HCT116 (cell line): ENCODE measurements at regions not wholly inside any gene's neighbourhood (a gene's known extent, or its start where the extent isn't known, plus 50 kb on each side); places are given as distances from the start of the nearest gene placed in this dataset.

Experiments
- CBX3 ChIP-seq: IDR thresholded peaks from 2 replicates; pipeline ENCODE4 v1.6.1; 2012; ENCODE audit warnings: low read depth
- CEBPB ChIP-seq: IDR thresholded peaks from 2 replicates; pipeline ENCODE4 v1.6.1; 2012; ENCODE audit warnings: low read depth
- EZH2 ChIP-seq: fragments of 200-600 bp; sonication (generic); IDR thresholded peaks from 2 replicates; pipeline ENCODE4 v1.6.1; 2017; ENCODE audit warnings: antibody characterized with exemption, mixed run types
- EZH2phosphoT487 ChIP-seq: fragments of 200-600 bp; IDR thresholded peaks from 2 replicates; pipeline ENCODE4 v1.6.1; 2018; ENCODE audit warnings: antibody characterized with exemption, borderline replicate concordance
- FOSL1 ChIP-seq: IDR thresholded peaks from 2 replicates; pipeline ENCODE4 v1.6.1; 2012; ENCODE audit warnings: low read depth
- POLR2A ChIP-seq: IDR thresholded peaks from 2 replicates; pipeline ENCODE4 v1.7.0; 2011; ENCODE audit warnings: borderline replicate concordance; ENCODE audit not compliant: insufficient read depth, insufficient read length; ENCODE audit errors: extremely low read depth
- RAD21 ChIP-seq: IDR thresholded peaks from 2 replicates; pipeline ENCODE4 v1.6.1; 2012; ENCODE audit warnings: low read depth, mild to moderate bottlenecking
- SRF ChIP-seq: IDR thresholded peaks from 2 replicates; pipeline ENCODE4 v1.6.1; 2012; ENCODE audit warnings: low read depth
- TCF7L2 ChIP-seq: IDR thresholded peaks from 2 replicates; pipeline ENCODE4 v1.7.0; 2011; ENCODE audit warnings: borderline replicate concordance, inconsistent platforms; ENCODE audit not compliant: insufficient read depth, insufficient read length; ENCODE audit errors: extremely low read depth
- ZFX ChIP-seq: fragments of 450-650 bp; IDR thresholded peaks from 2 replicates; pipeline ENCODE4 v1.6.1; 2017
- TF ChIP-seq, protein P1 (sequence below), 3 experiments: fragments of 200-600 bp in 1 of 3; sonication (generic) in 1 of 3; IDR thresholded peaks in 2 of 3; conservative IDR thresholded peaks in 1 of 3; 2 replicates each; pipeline ENCODE4 v1.5.1; 2012 to 2017; ENCODE audit warnings: low read depth in 2 of 3, low read length in 2 of 3, antibody characterized with exemption in 1 of 3, borderline replicate concordance in 1 of 3, control low read depth in 1 of 3, mild to moderate bottlenecking in 1 of 3, mixed read lengths in 1 of 3, mixed run types in 1 of 3, moderate library complexity in 1 of 3; ENCODE audit not compliant: insufficient read depth in 1 of 3
- TF ChIP-seq, protein P2 (sequence below): IDR thresholded peaks from 2 replicates; pipeline ENCODE4 v1.6.1; 2011; ENCODE audit warnings: mild to moderate bottlenecking, low read length, moderate library complexity; ENCODE audit not compliant: insufficient replicate concordance; ENCODE audit errors: extremely low read depth
- TF ChIP-seq, protein P3 (sequence below): IDR thresholded peaks from 2 replicates; pipeline ENCODE4 v1.6.1; 2012
- TF ChIP-seq, protein P4 (sequence below): IDR thresholded peaks from 2 replicates; pipeline ENCODE4 v1.6.1; 2012; ENCODE audit warnings: low read depth

DNA sequence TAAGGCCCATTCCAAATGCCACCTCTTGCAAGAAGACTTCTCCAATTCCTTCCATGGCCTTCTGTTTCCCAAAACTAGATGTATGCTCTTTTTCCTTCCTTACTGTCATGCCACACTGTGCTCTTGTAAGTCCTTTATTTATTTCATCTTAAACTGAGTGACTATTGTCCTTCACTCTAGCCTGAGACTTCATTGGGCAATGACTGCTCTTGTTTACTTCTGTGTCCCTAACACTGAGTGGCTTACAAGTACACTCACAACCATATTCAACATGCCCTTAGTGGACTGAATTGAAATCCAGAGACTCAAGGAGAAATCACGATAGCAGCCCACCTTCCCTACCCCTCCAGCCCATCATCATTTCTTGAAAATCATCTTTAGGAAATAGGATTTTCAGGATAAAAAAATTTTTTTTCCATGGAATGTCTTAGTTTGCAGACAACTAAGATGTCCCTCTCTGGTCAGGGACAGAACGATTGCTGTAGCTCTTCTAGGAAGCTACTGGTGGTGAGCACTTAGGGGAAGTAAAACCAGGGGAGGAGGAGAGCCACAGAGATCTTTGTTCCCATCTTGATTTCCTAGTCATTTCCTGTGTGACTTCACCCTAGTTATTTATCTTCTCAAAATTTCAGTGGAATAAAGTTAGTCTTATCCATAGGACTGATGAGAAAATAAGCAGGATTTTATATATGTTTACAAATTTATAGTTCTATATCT is 80.7 kb downstream of the CYRIA start:
- TF ChIP-seq, protein P1, sequence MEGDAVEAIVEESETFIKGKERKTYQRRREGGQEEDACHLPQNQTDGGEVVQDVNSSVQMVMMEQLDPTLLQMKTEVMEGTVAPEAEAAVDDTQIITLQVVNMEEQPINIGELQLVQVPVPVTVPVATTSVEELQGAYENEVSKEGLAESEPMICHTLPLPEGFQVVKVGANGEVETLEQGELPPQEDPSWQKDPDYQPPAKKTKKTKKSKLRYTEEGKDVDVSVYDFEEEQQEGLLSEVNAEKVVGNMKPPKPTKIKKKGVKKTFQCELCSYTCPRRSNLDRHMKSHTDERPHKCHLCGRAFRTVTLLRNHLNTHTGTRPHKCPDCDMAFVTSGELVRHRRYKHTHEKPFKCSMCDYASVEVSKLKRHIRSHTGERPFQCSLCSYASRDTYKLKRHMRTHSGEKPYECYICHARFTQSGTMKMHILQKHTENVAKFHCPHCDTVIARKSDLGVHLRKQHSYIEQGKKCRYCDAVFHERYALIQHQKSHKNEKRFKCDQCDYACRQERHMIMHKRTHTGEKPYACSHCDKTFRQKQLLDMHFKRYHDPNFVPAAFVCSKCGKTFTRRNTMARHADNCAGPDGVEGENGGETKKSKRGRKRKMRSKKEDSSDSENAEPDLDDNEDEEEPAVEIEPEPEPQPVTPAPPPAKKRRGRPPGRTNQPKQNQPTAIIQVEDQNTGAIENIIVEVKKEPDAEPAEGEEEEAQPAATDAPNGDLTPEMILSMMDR (IDR thresholded peaks at IDR 0.05 in 2 of 3, conservative IDR thresholded peaks at IDR 0.05 in 1 of 3; ENCODE audit: borderline replicate concordance in 1 of 3, insufficient read depth in 1 of 3, low read depth in 2 of 3, low read length in 2 of 3) = no peak
- TF ChIP-seq CEBPB = no peak
- no peak for TF ChIP-seq EZH2phosphoT487
- TF ChIP-seq, protein P2, sequence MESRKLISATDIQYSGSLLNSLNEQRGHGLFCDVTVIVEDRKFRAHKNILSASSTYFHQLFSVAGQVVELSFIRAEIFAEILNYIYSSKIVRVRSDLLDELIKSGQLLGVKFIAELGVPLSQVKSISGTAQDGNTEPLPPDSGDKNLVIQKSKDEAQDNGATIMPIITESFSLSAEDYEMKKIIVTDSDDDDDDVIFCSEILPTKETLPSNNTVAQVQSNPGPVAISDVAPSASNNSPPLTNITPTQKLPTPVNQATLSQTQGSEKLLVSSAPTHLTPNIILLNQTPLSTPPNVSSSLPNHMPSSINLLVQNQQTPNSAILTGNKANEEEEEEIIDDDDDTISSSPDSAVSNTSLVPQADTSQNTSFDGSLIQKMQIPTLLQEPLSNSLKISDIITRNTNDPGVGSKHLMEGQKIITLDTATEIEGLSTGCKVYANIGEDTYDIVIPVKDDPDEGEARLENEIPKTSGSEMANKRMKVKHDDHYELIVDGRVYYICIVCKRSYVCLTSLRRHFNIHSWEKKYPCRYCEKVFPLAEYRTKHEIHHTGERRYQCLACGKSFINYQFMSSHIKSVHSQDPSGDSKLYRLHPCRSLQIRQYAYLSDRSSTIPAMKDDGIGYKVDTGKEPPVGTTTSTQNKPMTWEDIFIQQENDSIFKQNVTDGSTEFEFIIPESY = no peak
- TF ChIP-seq FOSL1 = no peak
- TF ChIP-seq, protein P3, sequence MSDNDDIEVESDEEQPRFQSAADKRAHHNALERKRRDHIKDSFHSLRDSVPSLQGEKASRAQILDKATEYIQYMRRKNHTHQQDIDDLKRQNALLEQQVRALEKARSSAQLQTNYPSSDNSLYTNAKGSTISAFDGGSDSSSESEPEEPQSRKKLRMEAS = no peak
- TF ChIP-seq POLR2A = no peak
- no peak for TF ChIP-seq TCF7L2
- TF ChIP-seq CBX3 = no peak
- TF ChIP-seq ZFX = no peak
- no peak for TF ChIP-seq EZH2
- no peak for TF ChIP-seq SRF
- TF ChIP-seq, protein P4, sequence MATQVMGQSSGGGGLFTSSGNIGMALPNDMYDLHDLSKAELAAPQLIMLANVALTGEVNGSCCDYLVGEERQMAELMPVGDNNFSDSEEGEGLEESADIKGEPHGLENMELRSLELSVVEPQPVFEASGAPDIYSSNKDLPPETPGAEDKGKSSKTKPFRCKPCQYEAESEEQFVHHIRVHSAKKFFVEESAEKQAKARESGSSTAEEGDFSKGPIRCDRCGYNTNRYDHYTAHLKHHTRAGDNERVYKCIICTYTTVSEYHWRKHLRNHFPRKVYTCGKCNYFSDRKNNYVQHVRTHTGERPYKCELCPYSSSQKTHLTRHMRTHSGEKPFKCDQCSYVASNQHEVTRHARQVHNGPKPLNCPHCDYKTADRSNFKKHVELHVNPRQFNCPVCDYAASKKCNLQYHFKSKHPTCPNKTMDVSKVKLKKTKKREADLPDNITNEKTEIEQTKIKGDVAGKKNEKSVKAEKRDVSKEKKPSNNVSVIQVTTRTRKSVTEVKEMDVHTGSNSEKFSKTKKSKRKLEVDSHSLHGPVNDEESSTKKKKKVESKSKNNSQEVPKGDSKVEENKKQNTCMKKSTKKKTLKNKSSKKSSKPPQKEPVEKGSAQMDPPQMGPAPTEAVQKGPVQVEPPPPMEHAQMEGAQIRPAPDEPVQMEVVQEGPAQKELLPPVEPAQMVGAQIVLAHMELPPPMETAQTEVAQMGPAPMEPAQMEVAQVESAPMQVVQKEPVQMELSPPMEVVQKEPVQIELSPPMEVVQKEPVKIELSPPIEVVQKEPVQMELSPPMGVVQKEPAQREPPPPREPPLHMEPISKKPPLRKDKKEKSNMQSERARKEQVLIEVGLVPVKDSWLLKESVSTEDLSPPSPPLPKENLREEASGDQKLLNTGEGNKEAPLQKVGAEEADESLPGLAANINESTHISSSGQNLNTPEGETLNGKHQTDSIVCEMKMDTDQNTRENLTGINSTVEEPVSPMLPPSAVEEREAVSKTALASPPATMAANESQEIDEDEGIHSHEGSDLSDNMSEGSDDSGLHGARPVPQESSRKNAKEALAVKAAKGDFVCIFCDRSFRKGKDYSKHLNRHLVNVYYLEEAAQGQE = no peak
- TF ChIP-seq RAD21 = no peak
